GM21619 (cell line): ENCODE measurements at regions not wholly inside any gene's neighbourhood (a gene's known extent, or its start where the extent isn't known, plus 50 kb on each side); places are given as distances from the start of the nearest gene placed in this dataset.

Source experiments
- ATAC-seq: cut with Tn5 transposase; IDR thresholded peaks from one replicate; pipeline ENCODE4 v1.9.1; 2021; ENCODE audit not compliant: unreplicated experiment

GRCh38 chrX:118167361-118167760 is 50.8 kb upstream of the KLHL13 start:
- no peak for ATAC-seq

GRCh38 chrX:118171356-118171755 is 54.7 kb upstream of the KLHL13 start:
- no peak for ATAC-seq

GRCh38 chrX:118174516-118175098 is 58.0 kb upstream of the KLHL13 start:
- no peak for ATAC-seq

- no peak for ATAC-seq
These were observed 61.1 kb upstream of the KLHL13 start for GRCh38 chrX:118177708-118178107.

- no peak for ATAC-seq
These were observed 61.8 kb upstream of the KLHL13 start for GRCh38 chrX:118178450-118178849.

GRCh38 chrX:118179161-118179560 is 62.6 kb upstream of the KLHL13 start:
- no peak for ATAC-seq

- ATAC-seq, result no peak
These were observed 63.1 kb upstream of the KLHL13 start for GRCh38 chrX:118179718-118180117.

GRCh38 chrX:118181030-118181429 is 64.4 kb upstream of the KLHL13 start:
- no peak for ATAC-seq

- no peak for ATAC-seq
These were observed 65.4 kb upstream of the KLHL13 start for GRCh38 chrX:118182025-118182424.

GRCh38 chrX:118182681-118183080 is 66.1 kb upstream of the KLHL13 start:
- ATAC-seq, result no peak

GRCh38 chrX:118183606-118184005 is 67.0 kb upstream of the KLHL13 start:
- no peak for ATAC-seq

GRCh38 chrX:118187100-118187499 is 70.5 kb upstream of the KLHL13 start:
- no peak for ATAC-seq

GRCh38 chrX:118189000-118189399 is 72.4 kb upstream of the KLHL13 start:
- no peak for ATAC-seq

- ATAC-seq, result no peak
These were observed 73.0 kb upstream of the KLHL13 start for GRCh38 chrX:118189628-118190027.

- no peak for ATAC-seq
These were observed 81.1 kb upstream of the KLHL13 start for GRCh38 chrX:118197730-118198129.

GRCh38 chrX:118198577-118198976 is 82.0 kb upstream of the KLHL13 start:
- no peak for ATAC-seq

GRCh38 chrX:118199997-118200396 is 83.4 kb upstream of the KLHL13 start:
- ATAC-seq, result no peak

- no peak for ATAC-seq
These were observed 89.1 kb upstream of the KLHL13 start for GRCh38 chrX:118205421-118206395.

GRCh38 chrX:118207831-118208453 is 91.3 kb upstream of the KLHL13 start:
- ATAC-seq, result no peak

- no peak for ATAC-seq
These were observed 91.9 kb upstream of the KLHL13 start for GRCh38 chrX:118208481-118208880.

GRCh38 chrX:118211891-118212816 is 95.5 kb upstream of the KLHL13 start:
- ATAC-seq, result peak; percentile 49
